A549 (cell line): ENCODE measurements at regions not wholly inside any gene's neighbourhood (a gene's known extent, or its start where the extent isn't known, plus 50 kb on each side); places are given as distances from the start of the nearest gene placed in this dataset.

Experiments used
- ATAC-seq, 2 experiments: fragments of 200-7000 bp in 1 of 2; fragments of >200 bp in 1 of 2; cut with Nextera tagmentation in 1 of 2; cut with Tn5 transposase in 1 of 2; 3 replicates each; pipeline versions ENCODE4 v1.8.0 to v1.9.1; 2018 to 2020; ENCODE audit warnings: mild to moderate bottlenecking in 1 of 2, moderate library complexity in 1 of 2
- CTCF ChIA-PET: fragments of 300-600 bp; sonication (Branson Sonifier 250); formaldehyde crosslinking; extraction: SDS; loops from one replicate; lab custom pipeline; 2021; ENCODE audit warnings: antibody characterized with exemption, inconsistent platforms; lab: Yijun Ruan, JAX
- POLR2A ChIA-PET: fragments of 350-600 bp; formaldehyde crosslinking; extraction: SDS; loops from one replicate; lab custom pipeline; 2021; ENCODE audit warnings: antibody characterized with exemption, inconsistent platforms; lab: Yijun Ruan, JAX
- DNase-seq, 2 experiments: peaks; one replicate each; pipeline versions ENCODE4 v3.0.0 to v3.0.0-alpha.2; 2011 to 2016; ENCODE audit warnings: low read depth in 1 of 2, low spot score in 1 of 2
- FAIRE-seq: peaks from 2 replicates; lab custom pipeline; 2011; peaks lifted over from hg19 to GRCh38; lab: Jason Lieb, UNC
- H3K27ac ChIP-seq, 2 experiments: fragments of >200 bp; sonication (Bioruptor Twin); formaldehyde crosslinking; 3 replicates each; pipeline ENCODE4 v1.5.1; 2016 to 2017
- H3K4me1 ChIP-seq: fragments of >200 bp; sonication (Bioruptor Twin); formaldehyde crosslinking; 3 replicates; pipeline ENCODE4 v1.6.1; 2016
- H3K4me2 ChIP-seq: fragments of >200 bp; sonication (Bioruptor Twin); formaldehyde crosslinking; 3 replicates; pipeline ENCODE4 v1.6.1; 2016
- H3K4me3 ChIP-seq: fragments of >200 bp; sonication (Bioruptor Twin); formaldehyde crosslinking; 3 replicates; pipeline ENCODE4 v1.5.1; 2016
- H3K9me3 ChIP-seq: fragments of >200 bp; sonication (Bioruptor Twin); formaldehyde crosslinking; 3 replicates; pipeline ENCODE4 v1.6.1; 2016
- BHLHE40 ChIP-seq: IDR thresholded peaks from 2 replicates; pipeline ENCODE4 v1.6.1; 2012; ENCODE audit warnings: low read depth, low read length, inconsistent platforms
- CEBPB ChIP-seq, 2 experiments: fragments of >200 bp in 1 of 2; sonication (Bioruptor Twin) in 1 of 2; formaldehyde crosslinking in 1 of 2; IDR thresholded peaks; 2 replicates each; pipeline ENCODE4 v1.6.1; 2012 to 2016
- CHD2 ChIP-seq: fragments of 150-350 bp; IDR thresholded peaks from 2 replicates; pipeline ENCODE4 v1.6.1; 2014; ENCODE audit warnings: low read length; ENCODE audit not compliant: partially characterized antibody
- EHMT2 ChIP-seq: fragments of 200-600 bp; sonication (generic); IDR thresholded peaks from 2 replicates; pipeline ENCODE4 v1.6.1; 2016; ENCODE audit warnings: antibody characterized with exemption, low read depth, mild to moderate bottlenecking, moderate library complexity
- EP300 ChIP-seq, 2 experiments: fragments of >200 bp; sonication (Bioruptor Twin); formaldehyde crosslinking; IDR thresholded peaks; 2 replicates in 1 of 2; 3 replicates in 1 of 2; pipeline ENCODE4 v1.6.1; 2016 to 2017
- FOXS1 ChIP-seq: fragments of 250-450 bp; sonication (Bioruptor Pico); IDR thresholded peaks from 2 replicates; pipeline ENCODE4 v1.5.0; 2020; ENCODE audit warnings: mild to moderate bottlenecking, moderate library complexity
- JUN ChIP-seq, 2 experiments: fragments of >200 bp; sonication (Bioruptor Twin); formaldehyde crosslinking; IDR thresholded peaks; 2 replicates in 1 of 2; 3 replicates in 1 of 2; pipeline ENCODE4 v1.6.1; 2016 to 2017
- KDM1A ChIP-seq: fragments of 200-600 bp; sonication (generic); IDR thresholded peaks from 2 replicates; pipeline ENCODE4 v1.6.1; 2016; ENCODE audit warnings: low read depth, mild to moderate bottlenecking
- MYC ChIP-seq: IDR thresholded peaks from 2 replicates; pipeline ENCODE4 v1.6.1; 2012; ENCODE audit warnings: mild to moderate bottlenecking, inconsistent platforms, low read length, improper control_type of control experiment, borderline replicate concordance
- NFE2L2 ChIP-seq: fragments of 150-350 bp; conservative IDR thresholded peaks from 2 replicates; pipeline ENCODE4 v1.6.1; 2014; ENCODE audit warnings: low read length
- NPAS2 ChIP-seq: fragments of 250-450 bp; sonication (Bioruptor Pico); IDR thresholded peaks from 2 replicates; pipeline ENCODE4 v1.8.0; 2022; ENCODE audit warnings: mild to moderate bottlenecking, moderate library complexity, borderline replicate concordance
- NR3C1 ChIP-seq: fragments of >200 bp; sonication (Bioruptor Twin); formaldehyde crosslinking; IDR thresholded peaks from 3 replicates; pipeline ENCODE4 v1.6.1; 2017
- POLR2AphosphoS2 ChIP-seq: conservative IDR thresholded peaks from 2 replicates; pipeline ENCODE4 v1.6.1; 2012; ENCODE audit warnings: low read length, improper control_type of control experiment, inconsistent platforms
- RCOR1 ChIP-seq: fragments of 150-350 bp; IDR thresholded peaks from 2 replicates; pipeline ENCODE4 v1.6.1; 2014; ENCODE audit warnings: antibody characterized with exemption, low read length, low read depth
- ZC3H11A ChIP-seq: fragments of 450-650 bp; IDR thresholded peaks from 2 replicates; pipeline ENCODE4 v1.6.1; 2014; ENCODE audit warnings: antibody characterized with exemption, mild to moderate bottlenecking
- ZNF302 ChIP-seq: fragments of 250-450 bp; sonication (Bioruptor Pico); IDR thresholded peaks from 2 replicates; pipeline ENCODE4 v1.9.0; 2021; ENCODE audit warnings: inconsistent platforms, mild to moderate bottlenecking, moderate library complexity
- WGBS: methylation state at CpG from one replicate; pipeline ENCODE4 v1.1.6; 2017; ENCODE audit errors: missing lambda C conversion rate; 5-methylcytosine and 5-hydroxymethylcytosine counted together
- TF ChIP-seq, protein P1 (sequence below): IDR thresholded peaks from 2 replicates; pipeline ENCODE4 v1.6.1; 2012
- TF ChIP-seq, protein P2 (sequence below): fragments of 200-600 bp; sonication (generic); IDR thresholded peaks from 2 replicates; pipeline ENCODE4 v1.6.1; 2016; ENCODE audit warnings: antibody characterized with exemption, mild to moderate bottlenecking, moderate library complexity
- TF ChIP-seq, protein P3 (sequence below): fragments of 250-450 bp; sonication (Bioruptor Pico); IDR thresholded peaks from 2 replicates; pipeline ENCODE4 v1.5.0; 2020; ENCODE audit warnings: low read depth, mild to moderate bottlenecking, moderate library complexity
- TF ChIP-seq, protein P4 (sequence below): IDR thresholded peaks from 2 replicates; pipeline ENCODE4 v1.6.1; 2012; ENCODE audit warnings: low read depth, borderline replicate concordance

DNA sequence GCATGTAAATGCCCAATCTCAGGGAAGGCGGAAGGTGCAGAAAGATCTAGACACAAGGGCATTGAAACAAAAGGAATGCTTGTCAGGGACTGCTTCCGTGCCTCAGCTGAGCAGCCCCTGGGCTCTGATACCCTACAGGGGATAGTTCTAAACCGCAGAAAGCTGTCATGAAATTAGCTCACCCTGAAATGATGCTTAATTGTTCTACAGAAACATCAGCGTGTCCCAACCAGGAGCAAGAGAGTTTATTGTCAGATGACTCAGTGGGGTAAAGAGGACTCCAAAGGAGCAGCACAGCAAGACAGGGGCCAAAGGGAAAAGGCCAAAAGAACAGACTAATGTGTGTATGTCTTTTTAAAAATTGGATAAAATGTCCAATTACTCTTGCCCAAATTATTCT, 258.4 kb upstream of the JARID2 start (continued):
- TF ChIP-seq CHD2: no peak
- no peak for TF ChIP-seq ZC3H11A

DNA sequence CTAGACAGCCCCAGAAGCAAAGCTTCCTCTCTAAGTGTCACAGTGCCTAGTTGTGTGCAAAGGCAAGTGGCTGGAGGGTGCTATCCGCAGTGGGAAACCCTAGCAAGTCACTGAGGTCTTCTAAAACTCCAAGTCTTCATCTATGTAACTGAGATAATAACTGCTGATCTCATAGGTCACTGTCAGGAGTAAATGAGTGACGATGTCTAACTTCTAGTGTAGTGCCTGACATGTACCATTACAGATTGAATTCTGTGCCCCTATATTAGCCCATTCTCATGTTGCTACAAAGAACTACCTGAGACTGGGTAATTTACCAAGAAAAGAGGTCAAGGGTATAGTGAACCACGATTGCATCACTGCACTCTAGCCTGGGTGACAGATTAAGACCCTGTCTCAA, 253.5 kb upstream of the JARID2 start:
- POLR2A ChIA-PET: no interaction called here
- Histone ChIP-seq H3K4me1 (no peaks in the 10 kb centered on the region), H3K27ac (no peak overlapping the region), H3K9me3 (no peaks in the 10 kb centered on the region), H3K4me3 (no peak overlapping the region), H3K4me2 (no peak overlapping the region)
- TF ChIP-seq FOXS1: no peak
- TF ChIP-seq KDM1A: no peak
- no peak for TF ChIP-seq EHMT2
- TF ChIP-seq JUN (IDR thresholded peaks at IDR 0.05): no peak
- WGBS: 62% methylated on average over 3 of the region's 3 CpGs
- FAIRE-seq (no peak), DNase-seq (no peak), ATAC-seq (no peak)
- CTCF ChIA-PET: no interaction called here

DNA sequence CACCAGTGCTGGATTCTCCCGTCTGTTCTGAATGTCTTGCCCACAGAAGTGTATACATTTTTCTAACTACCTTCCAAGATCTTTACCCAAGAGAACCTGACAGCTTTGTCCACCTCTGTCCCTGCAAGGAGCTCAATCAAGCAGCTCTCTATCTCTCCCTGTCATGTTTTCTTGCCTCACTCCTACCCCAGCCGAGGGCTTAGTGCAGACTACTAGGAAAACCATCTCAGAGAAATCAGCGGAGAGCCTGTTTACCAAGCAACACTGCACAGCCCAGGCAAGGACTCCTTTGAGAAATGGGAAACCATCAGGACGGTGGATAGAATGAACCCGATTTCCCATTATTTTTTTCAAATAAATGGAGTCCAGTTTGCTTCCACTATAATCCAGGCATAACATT, 250.7 kb upstream of the JARID2 start:
- Histone ChIP-seq H3K4me1 (no peaks in the 10 kb centered on the region), H3K9me3 (no peaks in the 10 kb centered on the region), H3K4me3 (no peak overlapping the region), H3K4me2 (no peak overlapping the region), H3K27ac (no peak overlapping the region)
- POLR2A ChIA-PET: no interaction called here
- DNase-seq: no peak
- 61% methylated on average over 5 of the region's 5 CpGs for WGBS
- CTCF ChIA-PET: no interaction called here
- no peak for FAIRE-seq
- no peak for ATAC-seq
- no peak for TF ChIP-seq ZNF302 (CRISPR knock-in tag)
- no peak for TF ChIP-seq NFE2L2
- no peak for TF ChIP-seq KDM1A
- TF ChIP-seq NPAS2: no peak
- TF ChIP-seq NR3C1: no peak
- TF ChIP-seq, protein P1, sequence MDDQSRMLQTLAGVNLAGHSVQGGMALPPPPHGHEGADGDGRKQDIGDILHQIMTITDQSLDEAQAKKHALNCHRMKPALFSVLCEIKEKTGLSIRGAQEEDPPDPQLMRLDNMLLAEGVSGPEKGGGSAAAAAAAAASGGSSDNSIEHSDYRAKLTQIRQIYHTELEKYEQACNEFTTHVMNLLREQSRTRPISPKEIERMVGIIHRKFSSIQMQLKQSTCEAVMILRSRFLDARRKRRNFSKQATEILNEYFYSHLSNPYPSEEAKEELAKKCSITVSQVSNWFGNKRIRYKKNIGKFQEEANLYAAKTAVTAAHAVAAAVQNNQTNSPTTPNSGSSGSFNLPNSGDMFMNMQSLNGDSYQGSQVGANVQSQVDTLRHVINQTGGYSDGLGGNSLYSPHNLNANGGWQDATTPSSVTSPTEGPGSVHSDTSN: no peak
- no peak for TF ChIP-seq CEBPB (IDR thresholded peaks at IDR 0.05)
- no peak for TF ChIP-seq POLR2AphosphoS2
- TF ChIP-seq BHLHE40: no peak
- TF ChIP-seq, protein P2, sequence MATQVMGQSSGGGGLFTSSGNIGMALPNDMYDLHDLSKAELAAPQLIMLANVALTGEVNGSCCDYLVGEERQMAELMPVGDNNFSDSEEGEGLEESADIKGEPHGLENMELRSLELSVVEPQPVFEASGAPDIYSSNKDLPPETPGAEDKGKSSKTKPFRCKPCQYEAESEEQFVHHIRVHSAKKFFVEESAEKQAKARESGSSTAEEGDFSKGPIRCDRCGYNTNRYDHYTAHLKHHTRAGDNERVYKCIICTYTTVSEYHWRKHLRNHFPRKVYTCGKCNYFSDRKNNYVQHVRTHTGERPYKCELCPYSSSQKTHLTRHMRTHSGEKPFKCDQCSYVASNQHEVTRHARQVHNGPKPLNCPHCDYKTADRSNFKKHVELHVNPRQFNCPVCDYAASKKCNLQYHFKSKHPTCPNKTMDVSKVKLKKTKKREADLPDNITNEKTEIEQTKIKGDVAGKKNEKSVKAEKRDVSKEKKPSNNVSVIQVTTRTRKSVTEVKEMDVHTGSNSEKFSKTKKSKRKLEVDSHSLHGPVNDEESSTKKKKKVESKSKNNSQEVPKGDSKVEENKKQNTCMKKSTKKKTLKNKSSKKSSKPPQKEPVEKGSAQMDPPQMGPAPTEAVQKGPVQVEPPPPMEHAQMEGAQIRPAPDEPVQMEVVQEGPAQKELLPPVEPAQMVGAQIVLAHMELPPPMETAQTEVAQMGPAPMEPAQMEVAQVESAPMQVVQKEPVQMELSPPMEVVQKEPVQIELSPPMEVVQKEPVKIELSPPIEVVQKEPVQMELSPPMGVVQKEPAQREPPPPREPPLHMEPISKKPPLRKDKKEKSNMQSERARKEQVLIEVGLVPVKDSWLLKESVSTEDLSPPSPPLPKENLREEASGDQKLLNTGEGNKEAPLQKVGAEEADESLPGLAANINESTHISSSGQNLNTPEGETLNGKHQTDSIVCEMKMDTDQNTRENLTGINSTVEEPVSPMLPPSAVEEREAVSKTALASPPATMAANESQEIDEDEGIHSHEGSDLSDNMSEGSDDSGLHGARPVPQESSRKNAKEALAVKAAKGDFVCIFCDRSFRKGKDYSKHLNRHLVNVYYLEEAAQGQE: no peak
- TF ChIP-seq JUN (IDR thresholded peaks at IDR 0.05): no peak
- TF ChIP-seq, protein P3, sequence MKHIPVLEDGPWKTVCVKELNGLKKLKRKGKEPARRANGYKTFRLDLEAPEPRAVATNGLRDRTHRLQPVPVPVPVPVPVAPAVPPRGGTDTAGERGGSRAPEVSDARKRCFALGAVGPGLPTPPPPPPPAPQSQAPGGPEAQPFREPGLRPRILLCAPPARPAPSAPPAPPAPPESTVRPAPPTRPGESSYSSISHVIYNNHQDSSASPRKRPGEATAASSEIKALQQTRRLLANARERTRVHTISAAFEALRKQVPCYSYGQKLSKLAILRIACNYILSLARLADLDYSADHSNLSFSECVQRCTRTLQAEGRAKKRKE (CRISPR knock-in tag): no peak
- no peak for TF ChIP-seq EP300 (IDR thresholded peaks at IDR 0.05)
- TF ChIP-seq, protein P4, sequence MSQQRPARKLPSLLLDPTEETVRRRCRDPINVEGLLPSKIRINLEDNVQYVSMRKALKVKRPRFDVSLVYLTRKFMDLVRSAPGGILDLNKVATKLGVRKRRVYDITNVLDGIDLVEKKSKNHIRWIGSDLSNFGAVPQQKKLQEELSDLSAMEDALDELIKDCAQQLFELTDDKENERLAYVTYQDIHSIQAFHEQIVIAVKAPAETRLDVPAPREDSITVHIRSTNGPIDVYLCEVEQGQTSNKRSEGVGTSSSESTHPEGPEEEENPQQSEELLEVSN: no peak
- no peak for TF ChIP-seq MYC
- no peak for TF ChIP-seq RCOR1
